ENCODE measurements at regions not wholly inside any gene's neighbourhood (a gene's known extent, or its start where the extent isn't known, plus 50 kb on each side); places are given as distances from the start of the nearest gene placed in this dataset.

DNA sequence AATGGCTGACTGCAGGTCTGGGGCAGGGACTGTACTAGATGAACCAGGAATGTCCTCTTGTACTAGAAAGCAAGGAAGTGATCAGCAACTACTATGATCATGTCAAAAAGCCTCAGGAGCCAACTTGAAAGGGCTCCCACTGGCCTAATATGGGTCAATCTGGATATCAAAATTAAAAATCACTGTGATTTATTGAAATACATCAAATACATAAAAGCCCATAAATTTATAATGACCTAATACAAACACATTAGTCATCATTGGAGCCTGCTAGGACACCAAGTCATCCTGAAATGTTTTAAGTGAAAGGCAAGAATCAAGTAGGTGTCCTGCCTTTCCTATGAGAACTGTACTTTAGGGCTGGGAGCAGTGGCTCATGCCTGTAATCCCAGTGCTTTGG lies 70.5 kb upstream of the KLHL13 start:
- H3K4me2 ChIP-seq (ENCODE audit: low read depth, low read length), result no peak overlapping the region
- H3K4me3 ChIP-seq (replicated peaks in 1 of 3; ENCODE audit: insufficient read depth in 1 of 3, low read depth in 2 of 3, low read length in 3 of 3), result no peak overlapping the region
- intact Hi-C loops (cut with micrococcal nuclease; ENCODE audit: unreplicated experiment), result no loop called here
- no peaks in the 10 kb centered on the region for H3K4me1 ChIP-seq (ENCODE audit: insufficient read depth, low read length)
- no peaks in the 10 kb centered on the region for H3K36me3 ChIP-seq (replicated peaks in 1 of 2; ENCODE audit: control insufficient read depth in 1 of 2, insufficient read depth in 2 of 2, low read length in 2 of 2)
- H3K27me3 ChIP-seq (ENCODE audit: control insufficient read depth in 1 of 2, insufficient read depth in 2 of 2, low read length in 2 of 2), result no peaks in the 10 kb centered on the region
- no peak overlapping the region for H3K27ac ChIP-seq (ENCODE audit: extremely low read length, insufficient read depth, low read length)
- no peak overlapping the region for H3K9ac ChIP-seq (ENCODE audit: insufficient read depth, low read depth, low read length)
- ChIA-PET POLR2A (no interaction called here), CTCF (ENCODE audit: low intra/inter-chr PET ratio, low total read pairs) (no interaction called here)
- H4K20me1 ChIP-seq (ENCODE audit: insufficient read depth, low read length), result no peaks in the 10 kb centered on the region
- no peak for ATAC-seq
- H3K9me3 ChIP-seq (ENCODE audit: low read length), result no peaks in the 10 kb centered on the region
- BruUV-seq (replicated peaks), result no TSS peak
- in situ Hi-C loops (cut with HindIII; ENCODE audit: extremely low pct_ligation_motif_present, low pct_unique_long_range_greater_than_20kb), result no loop called here
- no peaks in the 10 kb centered on the region for H3K79me2 ChIP-seq (ENCODE audit: insufficient read depth, low read length)
- no peak for FAIRE-seq
- no peak overlapping the region for H2AFZ ChIP-seq (ENCODE audit: low read length)
- no peak for DNase-seq (ENCODE audit: low spot score)
- TF ChIP-seq TBP (CRISPR knock-in tag; IDR thresholded peaks at IDR 0.05), result no peak
- TF ChIP-seq ZFP36L1 (CRISPR knock-in tag; IDR thresholded peaks at IDR 0.05), result no peak
- TF ChIP-seq, protein P1, sequence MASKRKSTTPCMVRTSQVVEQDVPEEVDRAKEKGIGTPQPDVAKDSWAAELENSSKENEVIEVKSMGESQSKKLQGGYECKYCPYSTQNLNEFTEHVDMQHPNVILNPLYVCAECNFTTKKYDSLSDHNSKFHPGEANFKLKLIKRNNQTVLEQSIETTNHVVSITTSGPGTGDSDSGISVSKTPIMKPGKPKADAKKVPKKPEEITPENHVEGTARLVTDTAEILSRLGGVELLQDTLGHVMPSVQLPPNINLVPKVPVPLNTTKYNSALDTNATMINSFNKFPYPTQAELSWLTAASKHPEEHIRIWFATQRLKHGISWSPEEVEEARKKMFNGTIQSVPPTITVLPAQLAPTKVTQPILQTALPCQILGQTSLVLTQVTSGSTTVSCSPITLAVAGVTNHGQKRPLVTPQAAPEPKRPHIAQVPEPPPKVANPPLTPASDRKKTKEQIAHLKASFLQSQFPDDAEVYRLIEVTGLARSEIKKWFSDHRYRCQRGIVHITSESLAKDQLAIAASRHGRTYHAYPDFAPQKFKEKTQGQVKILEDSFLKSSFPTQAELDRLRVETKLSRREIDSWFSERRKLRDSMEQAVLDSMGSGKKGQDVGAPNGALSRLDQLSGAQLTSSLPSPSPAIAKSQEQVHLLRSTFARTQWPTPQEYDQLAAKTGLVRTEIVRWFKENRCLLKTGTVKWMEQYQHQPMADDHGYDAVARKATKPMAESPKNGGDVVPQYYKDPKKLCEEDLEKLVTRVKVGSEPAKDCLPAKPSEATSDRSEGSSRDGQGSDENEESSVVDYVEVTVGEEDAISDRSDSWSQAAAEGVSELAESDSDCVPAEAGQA (IDR thresholded peaks at IDR 0.05; ENCODE audit: low read depth), result no peak
- TF ChIP-seq, protein P1 (CRISPR knock-in tag; IDR thresholded peaks at IDR 0.05; ENCODE audit: borderline replicate concordance), result no peak
- TF ChIP-seq AGO2 (optimal IDR thresholded peaks at IDR 0.05; ENCODE audit: low read depth, low read length), result no peak
- TF ChIP-seq, protein P2, sequence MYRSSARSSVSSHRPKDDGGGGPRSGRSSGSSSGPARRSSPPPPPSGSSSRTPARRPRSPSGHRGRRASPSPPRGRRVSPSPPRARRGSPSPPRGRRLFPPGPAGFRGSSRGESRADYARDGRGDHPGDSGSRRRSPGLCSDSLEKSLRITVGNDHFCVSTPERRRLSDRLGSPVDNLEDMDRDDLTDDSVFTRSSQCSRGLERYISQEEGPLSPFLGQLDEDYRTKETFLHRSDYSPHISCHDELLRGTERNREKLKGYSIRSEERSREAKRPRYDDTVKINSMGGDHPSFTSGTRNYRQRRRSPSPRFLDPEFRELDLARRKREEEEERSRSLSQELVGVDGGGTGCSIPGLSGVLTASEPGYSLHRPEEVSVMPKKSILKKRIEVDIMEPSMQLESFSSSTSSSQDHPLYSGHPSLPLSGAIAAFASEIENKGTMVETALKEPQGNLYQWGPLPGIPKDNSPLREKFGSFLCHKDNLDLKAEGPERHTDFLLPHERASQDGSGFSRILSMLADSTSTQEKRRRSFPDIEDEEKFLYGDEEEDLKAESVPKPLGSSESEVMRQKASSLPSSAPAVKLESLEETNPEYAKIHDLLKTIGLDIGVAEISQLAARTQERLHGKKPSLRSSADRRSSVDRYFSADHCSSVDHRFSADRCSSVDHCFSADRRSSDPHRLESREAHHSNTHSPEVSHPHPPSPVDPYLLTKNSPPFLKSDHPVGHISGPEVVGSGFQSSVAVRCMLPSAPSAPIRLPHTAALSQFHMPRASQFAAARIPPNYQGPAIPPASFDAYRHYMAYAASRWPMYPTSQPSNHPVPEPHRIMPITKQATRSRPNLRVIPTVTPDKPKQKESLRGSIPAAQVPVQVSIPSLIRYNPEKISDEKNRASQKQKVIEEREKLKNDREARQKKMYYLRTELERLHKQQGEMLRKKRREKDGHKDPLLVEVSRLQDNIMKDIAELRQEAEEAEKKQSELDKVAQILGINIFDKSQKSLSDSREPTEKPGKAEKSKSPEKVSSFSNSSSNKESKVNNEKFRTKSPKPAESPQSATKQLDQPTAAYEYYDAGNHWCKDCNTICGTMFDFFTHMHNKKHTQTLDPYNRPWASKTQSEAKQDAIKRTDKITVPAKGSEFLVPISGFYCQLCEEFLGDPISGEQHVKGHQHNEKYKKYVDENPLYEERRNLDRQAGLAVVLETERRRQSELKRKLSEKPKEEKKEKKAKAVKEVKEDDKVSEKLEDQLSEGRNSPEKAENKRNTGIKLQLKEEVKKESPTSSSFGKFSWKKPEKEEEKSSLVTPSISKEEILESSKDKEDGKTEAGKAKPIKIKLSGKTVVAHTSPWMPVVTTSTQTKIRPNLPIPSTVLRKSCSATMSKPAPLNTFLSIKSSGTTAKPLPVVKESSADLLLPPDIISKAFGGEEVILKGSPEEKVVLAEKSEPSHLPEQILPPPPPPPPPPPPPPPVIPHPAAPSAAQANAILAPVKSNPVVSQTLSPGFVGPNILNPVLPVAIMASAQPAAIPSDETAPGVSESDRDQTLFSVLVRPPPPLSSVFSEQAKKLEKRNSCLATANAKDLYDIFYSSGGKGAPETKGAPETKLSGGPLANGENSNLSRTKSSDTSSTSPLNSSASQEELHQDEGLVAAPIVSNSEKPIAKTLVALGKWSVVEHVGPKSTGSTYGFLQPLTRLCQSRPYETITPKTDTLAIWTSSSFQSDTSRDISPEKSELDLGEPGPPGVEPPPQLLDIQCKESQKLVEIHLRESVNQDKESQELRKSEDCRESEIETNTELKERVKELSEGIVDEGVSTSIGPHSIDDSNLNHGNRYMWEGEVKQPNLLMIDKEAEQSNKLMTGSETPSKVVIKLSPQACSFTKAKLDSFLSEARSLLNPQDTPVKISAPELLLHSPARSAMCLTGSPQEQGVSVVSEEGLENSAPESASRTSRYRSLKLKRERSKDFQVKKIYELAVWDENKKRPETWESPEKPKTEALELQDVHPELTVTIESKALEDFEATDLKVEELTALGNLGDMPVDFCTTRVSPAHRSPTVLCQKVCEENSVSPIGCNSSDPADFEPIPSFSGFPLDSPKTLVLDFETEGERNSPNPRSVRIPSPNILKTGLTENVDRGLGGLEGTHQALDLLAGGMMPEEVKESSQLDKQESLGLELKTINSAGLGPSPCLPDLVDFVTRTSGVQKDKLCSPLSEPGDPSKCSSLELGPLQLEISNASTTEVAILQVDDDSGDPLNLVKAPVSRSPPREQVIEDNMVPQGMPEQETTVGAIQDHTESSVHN (CRISPR knock-in tag; IDR thresholded peaks at IDR 0.05), result no peak
- TF ChIP-seq EHMT2 (IDR thresholded peaks at IDR 0.05; ENCODE audit: borderline replicate concordance, low read depth, low read length), result no peak
- TF ChIP-seq KMT2B (CRISPR knock-in tag; IDR thresholded peaks at IDR 0.05), result no peak
- TF ChIP-seq, protein P3, sequence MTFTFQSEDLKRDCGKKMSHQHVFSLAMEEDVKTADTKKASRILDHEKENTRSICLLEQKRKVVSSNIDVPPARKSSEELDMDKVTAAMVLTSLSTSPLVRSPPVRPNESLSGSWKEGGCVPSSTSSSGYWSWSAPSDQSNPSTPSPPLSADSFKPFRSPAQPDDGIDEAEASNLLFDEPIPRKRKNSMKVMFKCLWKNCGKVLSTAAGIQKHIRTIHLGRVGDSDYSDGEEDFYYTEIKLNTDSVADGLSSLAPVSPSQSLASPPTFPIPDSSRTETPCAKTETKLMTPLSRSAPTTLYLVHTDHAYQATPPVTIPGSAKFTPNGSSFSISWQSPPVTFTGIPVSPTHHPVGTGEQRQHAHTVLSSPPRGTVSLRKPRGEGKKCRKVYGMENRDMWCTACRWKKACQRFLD (CRISPR knock-in tag; IDR thresholded peaks at IDR 0.05; ENCODE audit: borderline replicate concordance), result no peak
- no peak for TF ChIP-seq ZNF432 (CRISPR knock-in tag; IDR thresholded peaks at IDR 0.05; ENCODE audit: borderline replicate concordance)
- TF ChIP-seq BCL6 (CRISPR knock-in tag; IDR thresholded peaks at IDR 0.05), result no peak

Data from HepG2 (cell line).